MCF 10A (cell line): ENCODE measurements at regions not wholly inside any gene's neighbourhood (a gene's known extent, or its start where the extent isn't known, plus 50 kb on each side); places are given as distances from the start of the nearest gene placed in this dataset.
"Not testable (repeated sequence)": the region's sequence is repeated elsewhere in the genome, so short reads cannot be mapped to it uniquely, and the experiment has no call there.

Experiments
- BruUV-seq: library from RNA; stranded (reverse); fragments of 400-500 nt; replicated peaks from 2 replicates; lab custom pipeline; 2021; lab: Mats Ljungman, UMichigan
- CTCF ChIA-PET: fragments of 300-600 bp; sonication (Branson Sonifier 250); formaldehyde crosslinking; extraction: SDS; loops from one replicate; lab custom pipeline; 2021; ENCODE audit warnings: antibody characterized with exemption, inconsistent platforms; lab: Yijun Ruan, JAX
- POLR2A ChIA-PET: fragments of 300-600, 350-650 bp; sonication (Branson Sonifier 250); formaldehyde crosslinking; extraction: SDS; loops from one replicate; lab custom pipeline; 2020; ENCODE audit warnings: antibody characterized with exemption, inconsistent platforms; lab: Yijun Ruan, JAX
- DNase-seq: peaks from one replicate; pipeline ENCODE4 v3.0.0-alpha.2; 2018; ENCODE audit not compliant: unreplicated experiment
- H3K27ac Mint-ChIP-seq: one replicate; pipeline ENCODE4 v1.8.0; 2022; ENCODE audit warnings: mild to moderate bottlenecking, low read depth, mixed read lengths; ENCODE audit not compliant: unreplicated experiment
- H3K27me3 Mint-ChIP-seq: one replicate; pipeline ENCODE4 v1.8.0; 2022; ENCODE audit warnings: mixed read lengths; ENCODE audit not compliant: insufficient read depth, unreplicated experiment
- H3K36me3 Mint-ChIP-seq: one replicate; pipeline ENCODE4 v1.8.0; 2022; ENCODE audit warnings: mild to moderate bottlenecking, moderate library complexity, mixed read lengths; ENCODE audit not compliant: insufficient read depth, unreplicated experiment
- H3K4me1 Mint-ChIP-seq: one replicate; pipeline ENCODE4 v1.8.0; 2022; ENCODE audit warnings: mixed read lengths; ENCODE audit not compliant: insufficient read depth, unreplicated experiment
- H3K4me3 Mint-ChIP-seq: one replicate; pipeline ENCODE4 v1.8.0; 2022; ENCODE audit warnings: mild to moderate bottlenecking, moderate library complexity, mixed read lengths; ENCODE audit not compliant: unreplicated experiment
- H3K9me3 Mint-ChIP-seq: one replicate; pipeline ENCODE4 v1.8.0; 2022; ENCODE audit warnings: mixed read lengths; ENCODE audit not compliant: unreplicated experiment
- CTCF ChIP-seq: fragments of 200-600 bp; IDR thresholded peaks from one replicate; pipeline ENCODE4 v1.8.0; 2022; ENCODE audit warnings: antibody characterized with exemption, mild to moderate bottlenecking; ENCODE audit not compliant: unreplicated experiment
- intact Hi-C: fragments of 100-400 bp; cut with micrococcal nuclease; formaldehyde crosslinking; loops from 2 replicates; pipeline ENCODE4 v1.14.1; 2022

- intact Hi-C loops = no loop called here
Observed at GRCh38 chr10:37721100-37721499, 136.3 kb downstream of the ZNF248 start.

GRCh38 chr10:37718060-37718459, 139.3 kb downstream of the ZNF248 start:
- intact Hi-C loops, DNase-seq, H3K4me1 Mint-ChIP-seq, H3K4me3 Mint-ChIP-seq, POLR2A ChIA-PET, BruUV-seq, H3K27ac Mint-ChIP-seq, H3K27me3 Mint-ChIP-seq, H3K36me3 Mint-ChIP-seq: not testable (repeated sequence)
- CTCF ChIA-PET = interaction anchor here (1.1 kb wide), 1 partner anchor 10 kb away, joined by 3 read pairs; no protein-coding TSS in a partner anchor
- H3K9me3 Mint-ChIP-seq = peaks cover 11% of the 10 kb centered on the region

More at GRCh38 chr10:37721100-37721499, 136.3 kb downstream of the ZNF248 start:
- Mint-ChIP-seq H3K9me3 (peaks cover 11% of the 10 kb centered on the region), H3K36me3 (no peaks in the 10 kb centered on the region), H3K4me1 (no peaks in the 10 kb centered on the region), H3K27ac (no peak overlapping the region), H3K27me3 (no peaks in the 10 kb centered on the region), H3K4me3 (no peak overlapping the region)
- CTCF ChIA-PET = no interaction called here
- POLR2A ChIA-PET = no interaction called here
- no peak for TF ChIP-seq CTCF
- no TSS peak for BruUV-seq
- no peak for DNase-seq

- POLR2A ChIA-PET = no interaction called here
- TF ChIP-seq CTCF = no peak
- H3K36me3 Mint-ChIP-seq = no peaks in the 10 kb centered on the region
- H3K27me3 Mint-ChIP-seq = no peaks in the 10 kb centered on the region
- H3K4me3 Mint-ChIP-seq = no peak overlapping the region
- H3K4me1 Mint-ChIP-seq = no peaks in the 10 kb centered on the region
- DNase-seq = no peak
- H3K9me3 Mint-ChIP-seq = peaks cover 10% of the 10 kb centered on the region
- intact Hi-C loops = no loop called here
- CTCF ChIA-PET = interaction anchor here (1.1 to 2.0 kb wide), 3 partner anchors 8 to 41 kb away, joined by 3 to 10 read pairs (median 10); no protein-coding TSS in a partner anchor
- BruUV-seq = no TSS peak
- no peak overlapping the region for H3K27ac Mint-ChIP-seq
Observed at GRCh38 chr10:37713642-37714041, 143.8 kb downstream of the ZNF248 start.

GRCh38 chr10:37713132-37713501, 144.3 kb downstream of the ZNF248 start:
- Mint-ChIP-seq H3K27ac (no peak overlapping the region), H3K4me1 (no peaks in the 10 kb centered on the region), H3K36me3 (no peaks in the 10 kb centered on the region), H3K27me3 (no peaks in the 10 kb centered on the region), H3K4me3 (no peak overlapping the region), H3K9me3 (peaks cover 4% of the 10 kb centered on the region)
- intact Hi-C loops = no loop called here
- ChIA-PET CTCF (no interaction called here), POLR2A (no interaction called here)
- no TSS peak for BruUV-seq
- no peak for TF ChIP-seq CTCF
- no peak for DNase-seq
